ENCODE measurements at regions not wholly inside any gene's neighbourhood (a gene's known extent, or its start where the extent isn't known, plus 50 kb on each side); places are given as distances from the start of the nearest gene placed in this dataset.

DNA sequence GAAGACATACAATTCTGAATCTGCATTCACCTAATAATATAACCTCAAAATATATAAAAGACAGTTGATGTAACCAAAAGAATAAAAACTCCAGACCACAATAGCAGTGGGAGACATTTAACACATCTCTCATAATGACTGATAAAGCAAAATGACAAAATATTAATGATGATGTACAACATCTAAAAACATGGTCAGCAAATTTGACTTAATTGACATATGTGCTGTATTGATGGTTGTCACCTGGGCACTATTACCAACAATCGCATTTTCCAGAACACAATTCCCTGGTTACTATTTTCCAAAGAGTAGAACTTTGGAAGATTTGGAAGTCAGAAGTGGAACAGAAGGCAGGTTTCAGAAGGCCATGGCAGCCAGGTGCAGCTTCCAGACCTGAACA is 899.5 kb upstream of the CELF2 start:
- H3K4me3 Mint-ChIP-seq, result no peak overlapping the region
- DNase-seq, result no peak
- CTCF ChIA-PET, result no interaction called here
- no peaks in the 10 kb centered on the region for H3K36me3 Mint-ChIP-seq (ENCODE audit: low read depth)
- no peaks in the 10 kb centered on the region for H3K4me1 Mint-ChIP-seq (ENCODE audit: low read depth)
- H3K27me3 Mint-ChIP-seq, result peaks cover 1% of the 10 kb centered on the region
- TF ChIP-seq, protein P1, sequence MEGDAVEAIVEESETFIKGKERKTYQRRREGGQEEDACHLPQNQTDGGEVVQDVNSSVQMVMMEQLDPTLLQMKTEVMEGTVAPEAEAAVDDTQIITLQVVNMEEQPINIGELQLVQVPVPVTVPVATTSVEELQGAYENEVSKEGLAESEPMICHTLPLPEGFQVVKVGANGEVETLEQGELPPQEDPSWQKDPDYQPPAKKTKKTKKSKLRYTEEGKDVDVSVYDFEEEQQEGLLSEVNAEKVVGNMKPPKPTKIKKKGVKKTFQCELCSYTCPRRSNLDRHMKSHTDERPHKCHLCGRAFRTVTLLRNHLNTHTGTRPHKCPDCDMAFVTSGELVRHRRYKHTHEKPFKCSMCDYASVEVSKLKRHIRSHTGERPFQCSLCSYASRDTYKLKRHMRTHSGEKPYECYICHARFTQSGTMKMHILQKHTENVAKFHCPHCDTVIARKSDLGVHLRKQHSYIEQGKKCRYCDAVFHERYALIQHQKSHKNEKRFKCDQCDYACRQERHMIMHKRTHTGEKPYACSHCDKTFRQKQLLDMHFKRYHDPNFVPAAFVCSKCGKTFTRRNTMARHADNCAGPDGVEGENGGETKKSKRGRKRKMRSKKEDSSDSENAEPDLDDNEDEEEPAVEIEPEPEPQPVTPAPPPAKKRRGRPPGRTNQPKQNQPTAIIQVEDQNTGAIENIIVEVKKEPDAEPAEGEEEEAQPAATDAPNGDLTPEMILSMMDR (IDR thresholded peaks at IDR 0.05), result no peak
- H3K9me3 Mint-ChIP-seq, result peaks cover 4% of the 10 kb centered on the region
- POLR2A ChIA-PET, result no interaction called here
- intact Hi-C loops (cut with micrococcal nuclease), result no loop called here
- no peak for ATAC-seq
- no peak overlapping the region for H3K27ac Mint-ChIP-seq

DNA sequence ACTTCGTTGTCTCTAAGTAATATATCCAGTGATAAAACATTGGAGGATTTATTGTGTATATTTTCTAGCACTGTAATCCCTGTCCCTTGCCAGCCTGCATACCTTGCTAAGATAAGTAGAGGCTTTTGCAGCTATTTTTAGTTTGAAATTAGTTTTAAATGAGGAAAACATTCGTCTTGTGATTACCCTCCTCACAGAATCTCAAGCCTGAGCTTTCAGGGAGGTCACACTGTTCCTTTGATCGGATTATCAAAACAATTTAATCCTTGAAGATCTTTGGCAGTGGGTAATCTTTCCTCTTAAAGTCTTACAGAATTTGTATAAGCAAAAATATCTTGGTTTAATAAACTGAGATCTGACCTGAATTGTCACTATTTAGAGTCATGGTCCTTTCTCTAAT is 897.0 kb upstream of the CELF2 start:
- no peak for DNase-seq
- intact Hi-C loops (cut with micrococcal nuclease), result no loop called here
- no peak for ATAC-seq
- TF ChIP-seq, protein P1 (IDR thresholded peaks at IDR 0.05), result no peak
- no peak overlapping the region for H3K27ac Mint-ChIP-seq
- H3K36me3 Mint-ChIP-seq (ENCODE audit: low read depth), result no peaks in the 10 kb centered on the region
- H3K4me3 Mint-ChIP-seq, result no peak overlapping the region
- peaks cover 1% of the 10 kb centered on the region for H3K27me3 Mint-ChIP-seq
- ChIA-PET POLR2A (no interaction called here), CTCF (no interaction called here)
- no peaks in the 10 kb centered on the region for H3K4me1 Mint-ChIP-seq (ENCODE audit: low read depth)
- peaks cover 1% of the 10 kb centered on the region for H3K9me3 Mint-ChIP-seq

DNA sequence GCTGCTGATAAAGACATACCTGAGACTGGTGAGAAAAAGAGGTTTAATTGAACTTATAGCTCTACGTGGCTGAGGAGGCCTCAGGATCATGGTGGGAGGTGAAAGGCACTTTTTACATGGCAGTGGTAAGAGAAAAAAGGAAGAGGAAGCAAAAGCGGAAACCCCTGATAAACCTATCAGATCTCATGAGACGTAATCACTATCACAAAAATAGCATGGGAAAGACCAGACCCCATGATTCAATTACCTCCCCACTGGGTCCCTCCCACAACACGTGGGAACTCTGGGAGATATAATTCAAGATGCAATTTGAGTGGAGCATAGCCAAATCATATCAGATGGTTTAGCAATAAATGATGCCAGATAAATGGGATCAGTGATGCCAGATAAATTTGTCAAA is 892.0 kb upstream of the CELF2 start:
- ATAC-seq (no peak), DNase-seq (no peak)
- H3K27me3 Mint-ChIP-seq, result peaks cover 1% of the 10 kb centered on the region
- no peaks in the 10 kb centered on the region for H3K4me1 Mint-ChIP-seq (ENCODE audit: low read depth)
- CTCF ChIA-PET, result no interaction called here
- H3K27ac Mint-ChIP-seq, result no peak overlapping the region
- H3K4me3 Mint-ChIP-seq, result no peak overlapping the region
- no peaks in the 10 kb centered on the region for H3K36me3 Mint-ChIP-seq (ENCODE audit: low read depth)
- TF ChIP-seq, protein P1 (IDR thresholded peaks at IDR 0.05), result no peak
- intact Hi-C loops (cut with micrococcal nuclease), result no loop called here
- POLR2A ChIA-PET, result no interaction called here
- no peaks in the 10 kb centered on the region for H3K9me3 Mint-ChIP-seq

DNA sequence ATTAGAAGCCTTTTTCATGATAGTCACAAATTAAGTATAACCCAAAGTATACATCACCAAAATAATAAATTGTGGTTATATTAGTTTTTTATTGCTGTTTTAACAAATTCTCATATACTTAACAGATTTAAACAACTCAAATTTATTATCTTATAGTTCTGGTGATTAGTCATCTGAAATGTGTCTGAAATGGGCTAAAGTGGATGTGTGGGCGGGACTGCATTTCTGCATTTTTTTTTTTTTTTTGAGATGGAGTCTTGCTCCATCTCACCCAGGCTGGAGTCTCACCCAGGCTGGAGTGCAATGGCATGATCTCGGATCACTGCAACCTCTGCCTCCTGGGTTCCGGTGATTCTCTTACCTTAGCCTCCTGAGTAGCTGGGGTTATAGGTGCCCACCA is 891.5 kb upstream of the CELF2 start:
- Mint-ChIP-seq H3K27me3 (peaks cover 1% of the 10 kb centered on the region), H3K4me1 (ENCODE audit: low read depth) (no peaks in the 10 kb centered on the region), H3K36me3 (ENCODE audit: low read depth) (no peaks in the 10 kb centered on the region), H3K4me3 (no peak overlapping the region), H3K27ac (no peak overlapping the region), H3K9me3 (no peaks in the 10 kb centered on the region)
- ChIA-PET CTCF (no interaction called here), POLR2A (no interaction called here)
- TF ChIP-seq, protein P1 (IDR thresholded peaks at IDR 0.05), result no peak
- no peak for ATAC-seq
- DNase-seq, result no peak
- intact Hi-C loops (cut with micrococcal nuclease), result no loop called here

GRCh38 chr10:10128387-10128786 is 889.3 kb upstream of the CELF2 start:
- no peaks in the 10 kb centered on the region for H3K9me3 Mint-ChIP-seq
- H3K36me3 Mint-ChIP-seq (ENCODE audit: low read depth), result no peaks in the 10 kb centered on the region
- ChIA-PET CTCF (interaction anchor here (1.1 kb wide), 1 partner anchor 18 kb away, joined by 3 read pairs; no protein-coding TSS in a partner anchor), POLR2A (no interaction called here)
- H3K27ac Mint-ChIP-seq, result no peak overlapping the region
- H3K4me3 Mint-ChIP-seq, result no peak overlapping the region
- peaks cover 1% of the 10 kb centered on the region for H3K27me3 Mint-ChIP-seq
- intact Hi-C loops (cut with micrococcal nuclease), result no loop called here
- TF ChIP-seq, protein P1 (IDR thresholded peaks at IDR 0.05), result no peak
- H3K4me1 Mint-ChIP-seq (ENCODE audit: low read depth), result no peaks in the 10 kb centered on the region
- DNase-seq (no peak), ATAC-seq (no peak)

Data from activated CD8-positive, alpha-beta T cell treated with anti-CD3 and anti-CD28 coated beads for 36 hours (primary cell).